GM18867 (cell line): ENCODE measurements at regions not wholly inside any gene's neighbourhood (a gene's known extent, or its start where the extent isn't known, plus 50 kb on each side); places are given as distances from the start of the nearest gene placed in this dataset.
"Not testable (repeated sequence)": the region's sequence is repeated elsewhere in the genome, so short reads cannot be mapped to it uniquely, and the experiment has no call there.

Experiments used
- ATAC-seq: cut with Tn5 transposase; IDR thresholded peaks from one replicate; pipeline ENCODE4 v1.9.1; 2021; ENCODE audit warnings: mild to moderate bottlenecking, moderate library complexity; ENCODE audit not compliant: unreplicated experiment

DNA sequence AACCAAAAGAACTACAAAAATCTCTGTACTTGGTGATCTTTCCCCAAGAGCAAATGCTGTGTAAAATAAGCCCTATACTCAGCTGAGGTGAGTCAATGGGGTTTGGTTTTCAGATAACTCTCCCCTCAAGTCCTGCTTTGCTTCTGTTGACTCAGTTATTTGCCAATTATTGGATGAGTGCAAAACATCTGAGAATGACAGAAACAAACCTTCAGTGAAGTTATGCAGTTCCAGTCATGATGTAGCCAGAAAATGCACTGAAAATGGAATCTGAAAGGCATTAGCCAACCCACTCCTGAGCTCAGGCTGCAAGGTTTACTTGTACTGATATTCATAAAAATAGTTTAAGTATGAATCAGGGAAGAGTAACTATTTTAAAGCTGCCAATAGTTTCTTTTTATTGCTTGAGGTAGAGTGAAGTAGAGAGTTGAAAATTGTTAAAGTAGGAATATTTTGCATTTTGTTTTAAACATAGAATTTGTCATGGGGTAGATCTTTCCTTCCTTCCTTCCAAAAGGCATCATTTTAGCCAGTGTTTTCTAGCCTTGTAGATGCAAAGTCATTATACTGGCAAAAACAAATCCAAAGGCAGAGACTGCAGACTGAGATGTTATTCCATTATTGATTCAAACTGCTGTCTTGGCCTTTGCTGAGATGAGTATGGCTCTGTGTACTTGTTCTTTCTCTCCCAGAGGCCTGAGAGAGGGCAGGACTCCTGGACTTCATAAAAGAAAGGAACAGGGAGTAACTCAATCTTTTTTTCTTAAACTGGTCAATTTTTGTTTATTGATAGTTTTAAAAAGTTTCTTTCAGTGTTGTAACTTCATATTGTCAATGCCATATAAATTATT is 215.3 kb downstream of the RND3 start:
- ATAC-seq: no peak

GRCh38 chr2:150267651-150268415 is 219.6 kb downstream of the RND3 start:
- no peak for ATAC-seq

GRCh38 chr2:150266931-150267330 is 220.5 kb downstream of the RND3 start:
- no peak for ATAC-seq

DNA sequence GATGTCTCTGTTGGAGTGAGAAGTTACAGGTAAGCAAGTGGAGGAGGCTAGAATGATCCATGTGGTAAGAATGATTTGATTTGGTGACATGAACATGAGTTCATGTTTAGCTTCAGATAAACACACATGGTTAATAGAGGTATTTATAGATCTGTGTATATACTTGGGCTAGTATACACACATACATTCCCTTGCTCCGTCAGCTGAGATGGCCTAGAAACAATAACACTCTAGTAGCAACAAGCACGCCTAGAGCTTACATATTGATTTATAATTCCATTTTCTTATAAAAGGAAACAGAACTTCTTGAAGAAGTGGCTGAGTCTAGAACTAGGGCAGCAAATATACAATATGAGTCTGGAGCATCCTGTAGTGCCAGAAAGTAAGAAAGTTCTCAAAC is 223.0 kb downstream of the RND3 start:
- ATAC-seq: no peak

GRCh38 chr2:150261691-150262090 is 225.8 kb downstream of the RND3 start:
- ATAC-seq: no peak

DNA sequence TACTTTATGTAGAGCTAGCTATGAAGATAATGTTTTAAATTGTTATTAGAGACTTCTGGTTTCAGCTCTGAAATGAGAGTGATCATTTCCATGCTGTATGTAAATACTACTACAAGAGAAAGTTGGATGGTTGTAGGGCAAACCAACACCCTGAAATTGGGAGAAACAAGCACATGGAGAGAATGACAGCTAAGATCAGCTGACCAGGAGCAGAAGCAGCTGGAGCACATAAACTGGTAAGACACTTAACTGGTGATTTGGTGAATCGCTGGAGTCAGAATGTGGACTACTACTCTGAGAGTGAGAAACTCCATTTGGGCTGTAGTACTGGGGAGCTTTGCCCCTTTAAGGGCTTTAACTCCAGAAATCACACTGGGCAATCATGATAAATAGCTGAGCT is 226.8 kb downstream of the RND3 start:
- no peak for ATAC-seq

DNA sequence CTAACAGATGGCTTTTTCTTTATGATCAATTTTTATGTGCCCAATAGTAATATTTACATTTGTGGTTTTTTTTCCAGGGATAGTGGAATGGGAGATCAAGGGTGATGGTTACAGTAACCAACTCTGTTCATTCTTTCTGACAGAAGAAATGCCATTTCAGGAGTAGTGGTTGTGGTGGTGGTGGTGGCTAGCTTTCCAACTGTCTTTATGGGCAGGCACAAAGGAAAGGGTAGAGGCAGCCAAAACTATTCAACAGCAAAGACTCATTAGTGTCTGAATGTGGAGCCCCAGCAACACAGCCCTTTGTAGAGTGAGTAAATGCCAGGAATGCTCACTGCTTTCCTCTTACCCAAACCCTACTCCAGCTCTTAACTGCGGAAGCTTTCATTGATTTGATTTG is 227.7 kb downstream of the RND3 start:
- ATAC-seq: no peak

GRCh38 chr2:150258781-150259307 is 228.6 kb downstream of the RND3 start:
- no peak for ATAC-seq

GRCh38 chr2:150256736-150257135 is 230.7 kb downstream of the RND3 start:
- ATAC-seq: no peak

GRCh38 chr2:150255528-150255927 is 231.9 kb downstream of the RND3 start:
- ATAC-seq: no peak

DNA sequence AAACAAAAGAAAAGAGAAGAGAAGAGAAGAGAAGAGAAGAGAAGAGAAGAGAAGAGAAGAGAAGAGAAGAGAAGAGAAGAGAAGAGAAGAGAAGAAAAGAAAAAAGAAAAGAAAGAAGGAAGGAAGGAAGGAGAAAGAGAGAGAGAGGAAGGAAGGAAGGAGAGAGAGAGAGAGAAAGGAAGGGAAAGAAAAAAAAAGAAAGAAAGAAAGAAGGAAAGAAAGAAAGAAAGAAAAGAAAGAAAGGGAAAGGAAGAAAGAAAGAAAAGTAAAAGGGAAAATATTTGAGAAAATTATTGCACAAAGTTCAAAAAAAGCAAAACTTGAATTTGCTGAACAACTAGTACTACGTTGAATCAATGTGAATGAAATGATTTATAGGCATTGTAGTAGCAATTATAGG is 237.7 kb downstream of the RND3 start:
- ATAC-seq: not testable (repeated sequence)

DNA sequence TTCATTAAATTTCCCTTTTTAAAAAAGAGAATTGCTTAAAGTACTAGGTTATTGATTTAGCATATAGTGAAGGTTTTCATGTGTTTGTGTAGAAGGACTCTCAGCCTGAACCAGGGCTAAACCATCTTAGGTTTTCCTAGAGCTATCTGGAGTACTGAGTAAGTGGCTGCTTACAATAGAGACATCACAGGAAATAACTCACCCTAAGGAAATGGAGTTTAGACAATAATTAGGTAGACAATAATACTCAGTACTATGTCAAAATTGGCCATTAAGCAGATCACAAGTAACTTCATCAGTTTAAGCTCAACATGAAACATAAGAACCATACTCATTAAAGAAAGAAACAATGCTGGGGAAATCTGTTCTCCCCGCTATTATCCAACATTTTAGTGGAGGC is 240.0 kb downstream of the RND3 start:
- ATAC-seq: no peak

DNA sequence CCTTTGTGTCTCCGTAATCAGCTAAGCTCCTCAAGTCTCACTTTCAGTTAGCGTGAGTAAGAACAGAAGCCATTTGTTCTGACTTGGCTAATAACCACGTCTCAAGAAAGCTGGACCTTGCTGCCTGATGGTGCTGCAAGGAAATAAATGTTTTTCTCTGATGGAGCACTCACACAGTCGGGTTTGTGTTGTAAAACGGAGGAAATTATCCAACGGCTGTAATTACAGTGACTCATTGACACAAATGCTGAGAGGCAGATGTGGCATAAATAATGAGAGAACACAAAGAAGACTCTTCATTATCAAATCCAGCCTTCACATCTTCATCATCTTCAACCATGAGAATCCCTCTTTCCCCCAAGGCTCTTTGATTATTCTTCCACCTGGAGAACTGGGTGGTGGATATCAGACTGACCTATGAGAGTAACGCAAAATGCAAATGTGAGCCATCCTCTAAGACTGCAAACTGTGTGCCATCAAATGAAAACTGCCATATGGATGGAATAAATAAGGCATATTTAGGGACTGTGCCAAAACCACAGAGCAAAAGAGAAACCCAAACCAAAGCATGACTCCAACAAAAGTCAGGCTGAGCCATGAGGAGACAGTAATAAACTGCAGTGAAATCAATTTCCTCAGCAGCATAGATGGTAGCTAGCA is 252.6 kb downstream of the RND3 start:
- ATAC-seq: no peak

DNA sequence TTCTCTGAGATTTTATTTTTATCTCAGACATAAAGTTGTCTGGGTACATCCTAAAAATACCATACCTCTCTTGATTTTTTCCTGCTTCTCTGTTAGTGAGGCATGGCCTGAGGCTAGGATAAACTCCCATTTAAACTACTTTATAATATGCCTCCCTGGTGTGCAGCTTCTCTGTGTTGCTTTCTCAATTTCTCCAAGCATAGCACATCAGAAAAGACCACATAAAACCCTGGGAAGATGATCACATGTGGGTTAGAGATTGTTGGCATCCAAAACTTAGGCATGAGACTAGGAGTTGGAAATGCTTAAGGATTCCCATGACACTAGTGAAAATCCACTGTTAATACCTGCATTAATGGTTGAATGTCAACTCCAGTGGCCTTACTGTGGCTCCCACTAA is 254.6 kb downstream of the RND3 start:
- no peak for ATAC-seq

DNA sequence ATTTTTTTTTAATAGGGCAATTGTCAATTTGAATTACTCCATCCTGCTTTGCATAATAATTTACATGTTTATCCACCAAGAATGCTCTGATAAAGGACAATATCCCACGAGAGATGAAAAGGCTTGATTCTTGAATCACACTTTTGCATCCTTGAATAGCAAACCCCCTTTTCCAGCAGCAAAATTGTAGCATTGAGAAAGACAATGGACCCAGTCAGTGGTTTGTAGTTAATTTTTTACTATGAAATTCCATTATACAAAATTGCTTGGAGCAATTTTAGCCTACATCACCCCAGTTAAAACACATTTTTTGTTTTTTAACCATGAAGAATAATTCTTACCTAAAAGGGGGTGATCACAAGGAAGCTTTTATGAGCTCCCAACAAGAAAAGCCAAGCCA is 255.1 kb downstream of the RND3 start:
- ATAC-seq: no peak

GRCh38 chr2:150230616-150231015 is 256.9 kb downstream of the RND3 start:
- no peak for ATAC-seq

DNA sequence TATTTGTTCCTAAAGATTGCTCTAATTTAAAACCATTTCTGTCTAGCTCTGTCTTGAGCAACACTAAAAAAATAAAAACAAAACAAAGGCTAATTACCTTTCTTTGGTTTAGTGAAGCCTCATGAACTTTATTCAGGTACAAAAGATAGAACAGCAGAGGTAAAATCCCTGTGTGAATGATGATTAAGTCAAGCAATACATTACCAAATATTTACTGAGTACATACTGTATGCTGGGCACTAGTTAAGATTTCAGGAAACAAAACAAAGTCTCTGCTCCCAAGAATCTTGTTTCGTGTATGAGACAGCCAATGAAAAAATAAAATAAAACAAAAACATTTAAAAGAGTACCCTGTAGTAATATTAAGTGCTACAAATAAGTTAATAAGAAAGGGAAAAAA is 257.5 kb downstream of the RND3 start:
- ATAC-seq: no peak

GRCh38 chr2:150228936-150229335 is 258.5 kb downstream of the RND3 start:
- ATAC-seq: no peak

GRCh38 chr2:150225030-150225429 is 262.4 kb downstream of the RND3 start:
- no peak for ATAC-seq

DNA sequence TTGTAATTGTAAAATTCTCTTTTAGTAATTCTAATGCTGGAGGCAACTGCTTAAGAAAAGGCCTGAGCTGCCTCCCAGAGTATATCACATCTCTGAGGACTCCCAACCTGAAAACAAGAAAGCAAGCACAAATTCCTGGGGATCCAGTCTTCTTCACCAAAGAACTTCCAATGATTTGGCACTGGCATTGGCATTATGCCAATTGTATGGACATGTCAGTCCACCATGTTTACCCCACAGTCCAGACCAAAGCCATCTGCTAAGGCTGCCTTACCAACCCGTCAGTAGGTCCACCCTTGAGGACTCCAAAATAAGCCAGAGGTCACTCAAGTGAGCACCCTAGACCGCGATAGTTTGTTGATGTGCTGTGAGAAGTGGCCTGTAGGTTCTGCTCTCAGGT is 263.1 kb downstream of the RND3 start:
- ATAC-seq: no peak

- no peak for ATAC-seq
Measured at GRCh38 chr2:150222942-150223341, 264.5 kb downstream of the RND3 start.

- no peak for ATAC-seq
Measured at GRCh38 chr2:150222379-150222778, 265.1 kb downstream of the RND3 start.
